Hepatocyte (in vitro differentiated cells): ENCODE measurements at regions not wholly inside any gene's neighbourhood (a gene's known extent, or its start where the extent isn't known, plus 50 kb on each side); places are given as distances from the start of the nearest gene placed in this dataset.

Experiments used
- DNase-seq: peaks from one replicate; pipeline ENCODE4 v3.0.0-alpha.2; 2016; ENCODE audit warnings: low spot score
- H2AFZ ChIP-seq: fragments of 200-600 bp; sonication (generic); 2 replicates; pipeline ENCODE4 v1.6.0; 2016; ENCODE audit warnings: antibody characterized with exemption, mild to moderate bottlenecking
- H3K27ac ChIP-seq: fragments of 200-600 bp; sonication (generic); 2 replicates; pipeline ENCODE4 v1.5.1; 2016; ENCODE audit warnings: mild to moderate bottlenecking
- H3K27me3 ChIP-seq: fragments of 200-600 bp; sonication (generic); 2 replicates; pipeline ENCODE4 v1.6.1; 2016
- H3K36me3 ChIP-seq: fragments of 200-600 bp; sonication (generic); replicated peaks from 2 replicates; pipeline ENCODE4 v1.5.1; 2016; ENCODE audit warnings: low read depth; ENCODE audit not compliant: insufficient read depth
- H3K4me1 ChIP-seq: fragments of 200-600 bp; sonication (generic); 2 replicates; pipeline ENCODE4 v1.5.1; 2016; ENCODE audit warnings: mild to moderate bottlenecking, moderate library complexity; ENCODE audit not compliant: insufficient read depth
- H3K4me2 ChIP-seq: fragments of 200-600 bp; sonication (generic); 2 replicates; pipeline ENCODE4 v1.6.0; 2016
- H3K4me3 ChIP-seq: fragments of 200-600 bp; sonication (generic); 2 replicates; pipeline ENCODE4 v1.5.1; 2016; ENCODE audit warnings: mild to moderate bottlenecking
- H3K79me2 ChIP-seq: fragments of 200-600 bp; sonication (generic); 2 replicates; pipeline ENCODE4 v1.6.0; 2017; ENCODE audit warnings: mild to moderate bottlenecking
- H3K9me2 ChIP-seq: fragments of 200-600 bp; sonication (generic); replicated peaks from 2 replicates; pipeline ENCODE4 v1.6.0; 2017; ENCODE audit warnings: mild to moderate bottlenecking; ENCODE audit not compliant: insufficient read depth
- H3K9me3 ChIP-seq: fragments of 200-600 bp; sonication (generic); 2 replicates; pipeline ENCODE4 v1.5.1; 2016; ENCODE audit warnings: low read depth, mild to moderate bottlenecking
- H4K20me1 ChIP-seq: fragments of 200-600 bp; sonication (generic); 2 replicates; pipeline ENCODE4 v1.6.0; 2016; ENCODE audit warnings: mild to moderate bottlenecking; ENCODE audit not compliant: insufficient read depth, poor library complexity, severe bottlenecking
- CTCF ChIP-seq: fragments of 200-600 bp; sonication (generic); IDR thresholded peaks from 2 replicates; pipeline ENCODE4 v1.5.1; 2016; ENCODE audit warnings: antibody characterized with exemption, mild to moderate bottlenecking; ENCODE audit not compliant: poor library complexity
- EZH2 ChIP-seq: fragments of 200-600 bp; sonication (generic); IDR thresholded peaks from 2 replicates; pipeline ENCODE4 v1.6.1; 2016; ENCODE audit warnings: antibody characterized with exemption, mild to moderate bottlenecking, borderline replicate concordance
- EZH2phosphoT487 ChIP-seq: fragments of 200-600 bp; sonication (generic); IDR thresholded peaks from one replicate; pipeline ENCODE4 v1.6.1; 2018; ENCODE audit warnings: antibody characterized with exemption, mild to moderate bottlenecking, low read depth, moderate library complexity; ENCODE audit not compliant: unreplicated experiment, severe bottlenecking
- WGBS: methylation state at CpG from one replicate; pipeline ENCODE4 v1.1.6; 2016; ENCODE audit warnings: low lambda C conversion rate; ENCODE audit errors: missing lambda C conversion rate; 5-methylcytosine and 5-hydroxymethylcytosine counted together

DNA sequence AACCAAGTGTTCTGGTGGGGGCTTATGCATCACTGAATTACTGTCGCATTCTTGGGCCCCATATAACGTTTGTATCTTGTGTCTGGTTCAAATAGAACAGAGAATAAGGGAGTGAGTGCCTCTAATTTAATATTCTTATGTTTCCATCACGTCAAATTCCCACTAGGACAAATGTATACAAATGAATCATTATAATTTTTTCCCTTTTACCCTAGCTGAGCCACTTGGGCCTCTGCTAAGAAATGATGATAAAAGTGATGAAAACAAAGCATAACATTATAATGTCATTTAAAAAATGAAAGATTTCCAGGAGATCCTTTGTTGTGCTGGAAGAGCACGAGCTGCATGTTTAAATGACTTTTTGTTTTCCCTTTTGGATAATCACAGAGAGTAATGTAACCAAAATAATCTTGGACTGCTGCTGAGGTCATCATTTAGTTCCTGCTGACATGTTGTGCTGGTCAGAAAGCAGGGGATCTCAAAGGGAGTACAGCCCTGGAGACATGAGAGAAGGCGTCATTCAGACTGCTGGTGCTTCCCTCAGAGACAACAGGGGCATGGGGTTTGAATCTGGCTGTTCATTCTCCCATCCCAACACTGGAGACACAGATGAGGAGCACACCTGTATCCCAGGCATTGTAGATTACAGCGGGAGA is 105.1 kb upstream of the SCOC start:
- no peaks in the 10 kb centered on the region for H3K36me3 ChIP-seq
- H3K9me3 ChIP-seq = no peaks in the 10 kb centered on the region
- WGBS = 74% methylated on average over 6 of the region's 6 CpGs
- DNase-seq = no peak
- peak overlapping the region; percentile 48 for H3K4me2 ChIP-seq
- TF ChIP-seq EZH2 (no peak), EZH2phosphoT487 (no peak), CTCF (no peak)
- no peaks in the 10 kb centered on the region for H3K9me2 ChIP-seq
- no peaks in the 10 kb centered on the region for H3K79me2 ChIP-seq
- H3K4me1 ChIP-seq = peaks cover 10% of the 10 kb centered on the region
- H3K27me3 ChIP-seq = no peaks in the 10 kb centered on the region
- no peaks in the 10 kb centered on the region for H4K20me1 ChIP-seq
- peak overlapping the region; percentile 13 for H2AFZ ChIP-seq
- H3K27ac ChIP-seq = peak overlapping the region; percentile 79
- H3K4me3 ChIP-seq = no peak overlapping the region

DNA sequence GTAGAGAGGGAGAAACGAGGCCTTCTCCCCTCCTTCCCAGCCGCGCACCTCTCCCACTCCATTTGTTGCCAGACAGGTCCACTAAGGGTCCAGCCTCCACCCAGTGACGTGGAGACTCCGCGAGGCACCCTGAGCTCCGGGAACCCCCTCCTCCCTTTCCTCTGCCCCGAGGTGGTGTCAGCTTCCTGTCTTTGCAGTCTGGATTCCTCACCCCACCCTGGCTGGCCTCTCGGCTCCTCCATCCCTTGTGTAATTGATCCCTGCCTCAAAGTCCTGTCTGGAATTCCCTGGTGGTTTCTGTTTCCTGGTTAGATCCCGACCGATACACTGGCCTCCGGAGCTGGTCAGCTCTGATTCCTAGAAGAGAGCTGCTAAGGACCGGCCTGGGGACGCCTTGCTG is 105.9 kb upstream of the SCOC start:
- peak; percentile 7 for DNase-seq
- 38% methylated on average over 14 of the region's 14 CpGs for WGBS
- H4K20me1 ChIP-seq = no peaks in the 10 kb centered on the region
- no peaks in the 10 kb centered on the region for H3K27me3 ChIP-seq
- H3K9me3 ChIP-seq = no peaks in the 10 kb centered on the region
- TF ChIP-seq CTCF = no peak
- TF ChIP-seq EZH2 = no peak
- no peak for TF ChIP-seq EZH2phosphoT487
- no peak overlapping the region for H3K4me3 ChIP-seq
- H3K36me3 ChIP-seq = no peaks in the 10 kb centered on the region
- H3K27ac ChIP-seq = peak overlapping the region; percentile 79
- H3K79me2 ChIP-seq = no peaks in the 10 kb centered on the region
- H3K9me2 ChIP-seq = no peaks in the 10 kb centered on the region
- peaks cover 10% of the 10 kb centered on the region for H3K4me1 ChIP-seq
- peak overlapping the region; percentile 48 for H3K4me2 ChIP-seq
- H2AFZ ChIP-seq = peak overlapping the region; percentile 25

- Histone ChIP-seq H3K9me2 (no peaks in the 10 kb centered on the region), H3K9me3 (no peaks in the 10 kb centered on the region), H3K79me2 (no peaks in the 10 kb centered on the region), H3K4me3 (no peak overlapping the region), H3K4me1 (peaks cover 10% of the 10 kb centered on the region), H3K36me3 (no peaks in the 10 kb centered on the region), H2AFZ (no peak overlapping the region), H4K20me1 (no peaks in the 10 kb centered on the region), H3K27me3 (no peaks in the 10 kb centered on the region), H3K4me2 (peak overlapping the region; percentile 48), H3K27ac (peak overlapping the region; percentile 79)
- WGBS = 78% methylated on average over 10 of the region's 10 CpGs
- no peak for DNase-seq
- TF ChIP-seq EZH2phosphoT487 (no peak), CTCF (no peak), EZH2 (no peak)
Observed at GRCh38 chr4:140266958-140267568, 106.4 kb upstream of the SCOC start.
